H9 (cell line): ENCODE measurements at regions not wholly inside any gene's neighbourhood (a gene's known extent, or its start where the extent isn't known, plus 50 kb on each side); places are given as distances from the start of the nearest gene placed in this dataset.

Experiments
- DNase-seq: peaks from one replicate; pipeline ENCODE4 v3.0.0-alpha.2; 2017
- H2AFZ ChIP-seq: one replicate; pipeline ENCODE4 v1.6.1; 2013; ENCODE audit warnings: mild to moderate bottlenecking, low read length, control low read depth, moderate library complexity
- H2AK5ac ChIP-seq: 2 replicates; pipeline ENCODE4 v1.6.1; 2013; ENCODE audit warnings: low read length, control low read depth, mixed read lengths; ENCODE audit not compliant: insufficient read length
- H2BK120ac ChIP-seq: one replicate; pipeline ENCODE4 v1.6.1; 2013; ENCODE audit warnings: low read depth, mild to moderate bottlenecking, low read length, control low read depth, inconsistent platforms; ENCODE audit not compliant: poor library complexity, severe bottlenecking
- H2BK12ac ChIP-seq: 2 replicates; pipeline ENCODE4 v1.6.1; 2013; ENCODE audit warnings: low read length, control low read depth, mixed read lengths, low read depth; ENCODE audit not compliant: insufficient read length
- H2BK15ac ChIP-seq: 2 replicates; pipeline ENCODE4 v1.6.1; 2013; ENCODE audit warnings: low read depth, low read length, control low read depth
- H2BK20ac ChIP-seq: one replicate; pipeline ENCODE4 v1.6.1; 2013; ENCODE audit warnings: low read depth, mild to moderate bottlenecking, low read length, control low read depth, inconsistent platforms; ENCODE audit not compliant: poor library complexity, severe bottlenecking
- H2BK5ac ChIP-seq: 2 replicates; pipeline ENCODE4 v1.6.1; 2013; ENCODE audit warnings: low read length, control low read depth, mixed read lengths; ENCODE audit not compliant: insufficient read length
- H3K14ac ChIP-seq: 2 replicates; pipeline ENCODE4 v1.6.1; 2013; ENCODE audit warnings: low read length, control low read depth; ENCODE audit not compliant: insufficient read depth
- H3K18ac ChIP-seq: 2 replicates; pipeline ENCODE4 v1.6.1; 2013; ENCODE audit warnings: low read depth, mild to moderate bottlenecking, mixed read lengths, low read length, control low read depth; ENCODE audit not compliant: insufficient read length
- H3K23ac ChIP-seq: 2 replicates; pipeline ENCODE4 v1.6.1; 2013; ENCODE audit warnings: low read length, control low read depth, mixed read lengths, low read depth; ENCODE audit not compliant: insufficient read length
- H3K23me2 ChIP-seq: 2 replicates; pipeline ENCODE4 v1.6.1; 2013; ENCODE audit warnings: low read depth, mild to moderate bottlenecking, mixed read lengths, low read length, control low read depth; ENCODE audit not compliant: insufficient read length, poor library complexity, severe bottlenecking
- H3K27ac ChIP-seq: 2 replicates; pipeline ENCODE4 v1.5.1; 2013; ENCODE audit warnings: low read length, control low read depth, mixed read lengths, low read depth; ENCODE audit not compliant: insufficient read length
- H3K27me3 ChIP-seq: 2 replicates; pipeline ENCODE4 v1.6.1; 2013; ENCODE audit warnings: low read length, control low read depth, inconsistent platforms; ENCODE audit not compliant: insufficient read depth
- H3K4ac ChIP-seq: 2 replicates; pipeline ENCODE4 v1.6.1; 2013; ENCODE audit warnings: low read depth, mild to moderate bottlenecking, control low read depth, inconsistent platforms, low read length, moderate library complexity
- H3K4me1 ChIP-seq: 2 replicates; pipeline ENCODE4 v1.6.1; 2013; ENCODE audit warnings: low read length, control low read depth, inconsistent platforms; ENCODE audit not compliant: insufficient read depth
- H3K4me2 ChIP-seq: 2 replicates; pipeline ENCODE4 v1.6.1; 2013; ENCODE audit warnings: low read length, control low read depth, mixed read lengths; ENCODE audit not compliant: insufficient read length, insufficient read depth
- H3K56ac ChIP-seq: 2 replicates; pipeline ENCODE4 v1.6.1; 2013; ENCODE audit warnings: low read depth, mild to moderate bottlenecking, mixed read lengths, low read length, control low read depth; ENCODE audit not compliant: insufficient read length
- H3K79me1 ChIP-seq: 2 replicates; pipeline ENCODE4 v1.6.1; 2013; ENCODE audit warnings: low read depth, mild to moderate bottlenecking, moderate library complexity, low read length, control low read depth, inconsistent platforms; ENCODE audit not compliant: insufficient read depth, poor library complexity, severe bottlenecking
- H3K79me2 ChIP-seq: 2 replicates; pipeline ENCODE4 v1.6.1; 2013; ENCODE audit warnings: low read length, control low read depth, inconsistent platforms; ENCODE audit not compliant: insufficient read depth
- H3K9ac ChIP-seq: 2 replicates; pipeline ENCODE4 v1.6.1; 2013; ENCODE audit warnings: low read length, control low read depth, mixed read lengths; ENCODE audit not compliant: insufficient read length; ENCODE audit errors: extremely low read depth
- H3K9me3 ChIP-seq: one replicate; pipeline ENCODE4 v1.6.1; 2013; ENCODE audit warnings: low read depth, low read length, inconsistent platforms; ENCODE audit not compliant: control insufficient read depth
- H3T11ph ChIP-seq: one replicate; pipeline ENCODE4 v1.6.1; 2013; ENCODE audit warnings: mild to moderate bottlenecking, low read length, control low read depth, inconsistent platforms
- H4K20me1 ChIP-seq: one replicate; pipeline ENCODE4 v1.6.1; 2013; ENCODE audit not compliant: control insufficient read depth, insufficient read length, insufficient read depth
- H4K5ac ChIP-seq: 2 replicates; pipeline ENCODE4 v1.6.1; 2013; ENCODE audit warnings: low read depth, mild to moderate bottlenecking, mixed read lengths, low read length, control low read depth; ENCODE audit not compliant: insufficient read length
- H4K8ac ChIP-seq: replicated peaks from 2 replicates; pipeline ENCODE4 v1.6.1; 2013; ENCODE audit warnings: low read length, control low read depth, mixed read lengths, low read depth; ENCODE audit not compliant: insufficient read length
- H4K91ac ChIP-seq: 2 replicates; pipeline ENCODE4 v1.6.1; 2013; ENCODE audit warnings: low read depth, mild to moderate bottlenecking, moderate library complexity, mixed read lengths, low read length, control low read depth; ENCODE audit not compliant: insufficient read length
- H3K27ac Mint-ChIP-seq, 3 experiments: 2 replicates in 2 of 3; 3 replicates in 1 of 3; pipeline ENCODE4 v1.8.0; 2020 to 2021; ENCODE audit warnings: mixed read lengths in 3 of 3, mild to moderate bottlenecking in 1 of 3, moderate library complexity in 1 of 3
- H3K27me3 Mint-ChIP-seq: 2 replicates; pipeline ENCODE4 v1.8.0; 2021; ENCODE audit warnings: low read depth, mild to moderate bottlenecking, moderate library complexity, mixed read lengths
- H3K36me3 Mint-ChIP-seq, 3 experiments: 2 replicates in 2 of 3; 3 replicates in 1 of 3; pipeline ENCODE4 v1.8.0; 2020 to 2021; ENCODE audit warnings: low read depth in 3 of 3, mixed read lengths in 3 of 3; ENCODE audit not compliant: insufficient read depth in 1 of 3
- H3K4me1 Mint-ChIP-seq, 2 experiments: 2 replicates each; pipeline ENCODE4 v1.8.0; 2020; ENCODE audit warnings: mixed read lengths in 2 of 2
- H3K4me3 Mint-ChIP-seq, 2 experiments: 2 replicates in 1 of 2; 3 replicates in 1 of 2; pipeline ENCODE4 v1.8.0; 2020 to 2021; ENCODE audit warnings: mild to moderate bottlenecking in 2 of 2, mixed read lengths in 2 of 2, moderate library complexity in 1 of 2
- H3K9me3 Mint-ChIP-seq, 2 experiments: 2 replicates in 1 of 2; 3 replicates in 1 of 2; pipeline ENCODE4 v1.8.0; 2020; ENCODE audit warnings: mild to moderate bottlenecking in 2 of 2, mixed read lengths in 2 of 2, moderate library complexity in 1 of 2
- CTCF ChIP-seq: fragments of 200-600 bp; sonication (generic); conservative IDR thresholded peaks from 3 replicates; pipeline ENCODE4 v1.8.0; 2021; ENCODE audit warnings: antibody characterized with exemption, mild to moderate bottlenecking
- WGBS: extraction: QIAGEN DNeasy Blood & Tissue Kit; methylation state at CpG from one replicate; pipeline ENCODE4 v1.1.7; 2013; ENCODE audit warnings: missing lambda C conversion rate, low lambda C conversion rate, mixed read lengths; ENCODE audit not compliant: insufficient read length; ENCODE audit errors: extremely low coverage; 5-methylcytosine and 5-hydroxymethylcytosine counted together

GRCh38 chrX:146614663-146615478, 194.7 kb upstream of the CXorf51B start:
- no CpG with 5 or more reads among the region's 17 CpGs for WGBS
- no peak overlapping the region for H3K4me3 Mint-ChIP-seq

More at GRCh38 chrX:146614663-146615478, 194.7 kb upstream of the CXorf51B start:
- Histone ChIP-seq H3K4me2 (no peak overlapping the region), H4K20me1 (no peaks in the 10 kb centered on the region), H3T11ph (no peak overlapping the region), H3K4ac (no peak overlapping the region), H2AK5ac (no peak overlapping the region), H3K9me3 (peaks cover 42% of the 10 kb centered on the region), H3K14ac (no peak overlapping the region), H2BK120ac (no peak overlapping the region), H2AFZ (no peak overlapping the region), H4K8ac (no peak overlapping the region), H3K23me2 (no peaks in the 10 kb centered on the region), H2BK12ac (no peak overlapping the region), H2BK15ac (no peak overlapping the region), H3K56ac (no peak overlapping the region), H3K27ac (no peak overlapping the region), H3K9ac (no peak overlapping the region), H3K79me2 (no peaks in the 10 kb centered on the region), H3K4me1 (no peaks in the 10 kb centered on the region), H2BK20ac (no peak overlapping the region), H3K79me1 (no peaks in the 10 kb centered on the region), H3K23ac (no peak overlapping the region), H3K18ac (no peak overlapping the region), H4K5ac (no peak overlapping the region), H3K27me3 (no peaks in the 10 kb centered on the region), H4K91ac (no peak overlapping the region), H2BK5ac (no peak overlapping the region)
- no peak for TF ChIP-seq CTCF
- no peaks in the 10 kb centered on the region for H3K27me3 Mint-ChIP-seq
- peaks cover 0 to 2% (median 2%) of the 10 kb centered on the region in 3 experiments; a peak in 2 of 7 replicates for H3K36me3 Mint-ChIP-seq
- no peaks in the 10 kb centered on the region for H3K4me1 Mint-ChIP-seq
- peaks cover 40 to 59% of the 10 kb centered on the region in 2 experiments for H3K9me3 Mint-ChIP-seq
- DNase-seq = no peak
- no peak overlapping the region for H3K27ac Mint-ChIP-seq
